ENCODE measurements at regions not wholly inside any gene's neighbourhood (a gene's known extent, or its start where the extent isn't known, plus 50 kb on each side); places are given as distances from the start of the nearest gene placed in this dataset.

DNA sequence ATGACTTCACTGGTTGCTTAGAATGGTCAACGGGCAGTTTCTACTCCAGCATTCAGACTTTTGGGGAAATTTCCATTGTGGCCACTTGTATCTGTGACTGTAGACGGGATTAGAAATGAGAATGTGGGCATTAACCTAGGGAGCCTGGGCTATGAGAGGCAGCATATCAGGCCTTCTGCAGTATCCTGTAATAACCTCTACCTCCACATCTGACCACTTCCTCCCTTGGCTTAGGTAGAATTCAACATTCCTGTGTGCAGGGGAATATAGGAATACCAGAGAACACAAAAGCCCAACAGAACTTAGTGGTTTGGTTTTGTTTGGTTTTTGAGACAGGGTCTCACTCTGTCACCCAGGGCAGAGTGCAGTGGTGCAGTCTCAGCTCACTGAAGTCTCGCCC lies 76.4 kb upstream of the HOXC13 start:
- TF ChIP-seq, protein P1, sequence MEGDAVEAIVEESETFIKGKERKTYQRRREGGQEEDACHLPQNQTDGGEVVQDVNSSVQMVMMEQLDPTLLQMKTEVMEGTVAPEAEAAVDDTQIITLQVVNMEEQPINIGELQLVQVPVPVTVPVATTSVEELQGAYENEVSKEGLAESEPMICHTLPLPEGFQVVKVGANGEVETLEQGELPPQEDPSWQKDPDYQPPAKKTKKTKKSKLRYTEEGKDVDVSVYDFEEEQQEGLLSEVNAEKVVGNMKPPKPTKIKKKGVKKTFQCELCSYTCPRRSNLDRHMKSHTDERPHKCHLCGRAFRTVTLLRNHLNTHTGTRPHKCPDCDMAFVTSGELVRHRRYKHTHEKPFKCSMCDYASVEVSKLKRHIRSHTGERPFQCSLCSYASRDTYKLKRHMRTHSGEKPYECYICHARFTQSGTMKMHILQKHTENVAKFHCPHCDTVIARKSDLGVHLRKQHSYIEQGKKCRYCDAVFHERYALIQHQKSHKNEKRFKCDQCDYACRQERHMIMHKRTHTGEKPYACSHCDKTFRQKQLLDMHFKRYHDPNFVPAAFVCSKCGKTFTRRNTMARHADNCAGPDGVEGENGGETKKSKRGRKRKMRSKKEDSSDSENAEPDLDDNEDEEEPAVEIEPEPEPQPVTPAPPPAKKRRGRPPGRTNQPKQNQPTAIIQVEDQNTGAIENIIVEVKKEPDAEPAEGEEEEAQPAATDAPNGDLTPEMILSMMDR (IDR thresholded peaks at IDR 0.05 in 8 of 11, conservative IDR thresholded peaks at IDR 0.05 in 3 of 11), result no peak
- no peak for TF ChIP-seq POLR2A (IDR thresholded peaks at IDR 0.05)

Measured in spleen (tissue), 7 donors.